ENCODE measurements at regions not wholly inside any gene's neighbourhood (a gene's known extent, or its start where the extent isn't known, plus 50 kb on each side); places are given as distances from the start of the nearest gene placed in this dataset.
A peak's percentile ranks its signal among the peaks of the same experiment; 100 is the strongest.

GRCh38 chr9:126556560-126557250 lies 57.0 kb upstream of the LMX1B start:
- DNase-seq (no peak), ATAC-seq (no peak)

DNA sequence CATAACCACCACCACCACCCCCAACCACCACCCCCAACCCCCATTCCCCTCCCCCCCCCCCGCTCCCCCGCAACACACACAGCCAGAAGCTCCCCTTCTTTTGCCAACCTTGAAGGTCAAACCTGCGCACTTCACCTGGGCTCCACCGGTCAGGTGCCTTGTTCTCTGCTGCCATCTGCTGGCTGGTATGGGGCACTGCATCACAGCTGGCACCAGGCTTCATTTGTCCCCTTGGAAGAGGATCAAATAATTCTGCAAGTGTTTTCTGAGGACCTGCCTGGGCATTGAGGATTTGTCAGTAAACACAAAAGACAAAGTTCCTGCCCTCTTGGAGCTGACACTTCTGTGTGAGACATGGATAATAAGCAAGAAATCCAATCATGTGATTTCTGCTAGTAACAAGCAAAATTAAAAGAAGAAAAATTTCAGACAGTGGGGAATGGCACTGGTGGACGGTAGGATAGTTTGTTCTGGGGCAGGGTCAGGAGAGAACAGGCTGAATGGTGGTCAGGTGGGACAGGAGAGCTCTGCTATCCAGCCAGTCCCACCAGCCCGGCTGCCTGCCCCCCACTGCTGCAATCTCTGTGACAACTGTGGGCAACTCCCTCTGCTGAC lies 55.6 kb upstream of the LMX1B start:
- peak; percentile 68 for ATAC-seq

DNA sequence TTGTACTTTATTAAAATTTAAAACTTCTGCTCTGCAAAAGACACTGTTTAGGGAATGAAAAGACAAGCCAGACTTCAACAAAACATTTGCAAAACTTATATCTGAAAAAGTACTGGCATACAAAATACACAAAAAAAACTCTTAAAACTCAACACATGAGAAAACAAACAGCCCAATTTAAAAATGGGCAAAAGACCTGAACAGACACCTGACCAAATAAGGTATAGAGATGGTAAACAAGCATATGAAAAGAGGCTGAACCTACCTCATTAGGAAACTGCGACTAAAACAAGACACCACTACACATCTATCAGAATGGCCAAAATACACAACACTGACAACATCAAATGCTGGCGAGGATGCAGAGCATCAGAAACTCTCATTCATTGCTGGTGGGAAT lies 54.4 kb upstream of the LMX1B start:
- no peak for ATAC-seq
- no peak for DNase-seq

More for the DNA sequence above, 55.6 kb upstream of the LMX1B start:
- peak; percentile 70 for DNase-seq

DNA sequence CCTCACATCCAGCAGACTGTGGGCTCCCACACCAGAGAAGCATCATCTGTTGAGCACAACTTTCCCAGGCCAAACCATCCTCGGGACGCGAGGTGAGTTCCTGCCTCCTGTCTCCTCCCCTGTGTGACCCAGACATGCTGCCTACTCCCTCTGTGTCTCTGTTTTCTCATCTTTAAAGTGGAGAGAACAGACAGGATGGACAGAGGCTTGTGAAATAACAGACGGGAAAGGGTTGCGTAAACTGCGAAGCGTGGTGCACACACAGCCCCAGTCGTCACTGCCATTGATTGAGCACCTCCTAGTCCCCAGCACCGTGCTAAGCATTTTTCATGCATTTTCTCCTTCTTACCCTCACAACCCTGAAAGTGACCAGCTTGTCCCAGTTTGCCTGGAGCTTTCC lies 52.1 kb upstream of the LMX1B start:
- no peak for ATAC-seq
- DNase-seq: no peak

DNA sequence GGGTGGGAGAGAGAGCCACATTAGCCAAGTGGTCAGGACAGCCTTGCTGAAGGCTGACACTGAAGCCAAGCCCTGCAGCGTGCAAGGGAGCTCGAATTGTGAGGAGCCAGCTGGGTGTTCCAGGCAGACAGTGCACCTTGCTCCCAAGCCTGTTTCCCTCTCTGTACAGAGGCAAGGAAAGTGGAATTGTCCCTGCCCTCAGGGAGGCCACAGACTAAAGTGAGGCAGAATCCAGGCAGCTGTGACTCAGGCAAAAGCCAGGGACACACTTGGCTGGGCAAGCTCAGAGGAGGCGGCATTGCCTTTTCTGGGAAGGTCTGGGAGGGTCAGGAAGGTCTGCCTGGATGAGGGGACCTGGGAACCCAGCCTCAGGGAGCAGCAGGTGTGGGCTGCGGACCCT lies 50.2 kb upstream of the LMX1B start:
- no peak for DNase-seq
- no peak for ATAC-seq
